ENCODE measurements at regions not wholly inside any gene's neighbourhood (a gene's known extent, or its start where the extent isn't known, plus 50 kb on each side); places are given as distances from the start of the nearest gene placed in this dataset.

DNA sequence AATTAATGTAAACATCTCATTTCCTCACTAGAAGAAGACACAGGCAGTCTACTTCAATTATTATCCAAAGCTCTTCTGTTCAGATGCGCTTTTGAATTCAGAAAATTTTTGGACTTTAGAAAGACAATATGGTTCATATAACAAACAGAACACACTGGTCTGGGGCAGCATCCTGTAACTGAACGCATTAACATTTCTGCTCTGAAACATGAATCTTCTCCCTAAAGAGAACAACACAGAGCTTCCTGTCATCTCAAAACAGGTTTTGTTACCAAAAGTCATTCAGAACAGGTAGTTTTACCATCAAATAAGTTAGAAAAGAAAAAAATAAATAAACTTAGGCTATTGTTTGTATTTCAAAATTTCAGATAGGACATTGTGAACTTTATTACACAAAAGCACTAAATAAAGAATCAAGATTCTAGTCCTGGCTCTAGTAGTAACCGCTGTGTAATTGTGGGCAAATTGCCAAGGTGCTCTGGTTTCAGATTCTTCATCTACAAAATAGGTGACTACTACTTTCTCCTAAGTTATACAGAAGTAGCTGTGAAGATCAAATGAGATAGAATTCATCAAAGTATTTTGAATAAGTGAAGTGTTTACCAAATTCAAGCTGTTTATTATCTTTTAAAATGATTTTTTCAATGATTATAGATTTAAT, 252.3 kb upstream of the RASGEF1B start:
- H3K79me2 ChIP-seq (ENCODE audit: control insufficient read depth, insufficient read depth, low read length), result no peaks in the 10 kb centered on the region
- no peak for DNase-seq (ENCODE audit: low read depth, low spot score)
- H3K9me1 ChIP-seq (ENCODE audit: control insufficient read depth, extremely low read depth, insufficient read depth, low read length), result no peaks in the 10 kb centered on the region
- no peaks in the 10 kb centered on the region for H3K36me3 ChIP-seq (ENCODE audit: control insufficient read depth in 2 of 2, extremely low read depth in 1 of 2, insufficient read depth in 2 of 2, low read length in 2 of 2)
- TF ChIP-seq, protein P1, sequence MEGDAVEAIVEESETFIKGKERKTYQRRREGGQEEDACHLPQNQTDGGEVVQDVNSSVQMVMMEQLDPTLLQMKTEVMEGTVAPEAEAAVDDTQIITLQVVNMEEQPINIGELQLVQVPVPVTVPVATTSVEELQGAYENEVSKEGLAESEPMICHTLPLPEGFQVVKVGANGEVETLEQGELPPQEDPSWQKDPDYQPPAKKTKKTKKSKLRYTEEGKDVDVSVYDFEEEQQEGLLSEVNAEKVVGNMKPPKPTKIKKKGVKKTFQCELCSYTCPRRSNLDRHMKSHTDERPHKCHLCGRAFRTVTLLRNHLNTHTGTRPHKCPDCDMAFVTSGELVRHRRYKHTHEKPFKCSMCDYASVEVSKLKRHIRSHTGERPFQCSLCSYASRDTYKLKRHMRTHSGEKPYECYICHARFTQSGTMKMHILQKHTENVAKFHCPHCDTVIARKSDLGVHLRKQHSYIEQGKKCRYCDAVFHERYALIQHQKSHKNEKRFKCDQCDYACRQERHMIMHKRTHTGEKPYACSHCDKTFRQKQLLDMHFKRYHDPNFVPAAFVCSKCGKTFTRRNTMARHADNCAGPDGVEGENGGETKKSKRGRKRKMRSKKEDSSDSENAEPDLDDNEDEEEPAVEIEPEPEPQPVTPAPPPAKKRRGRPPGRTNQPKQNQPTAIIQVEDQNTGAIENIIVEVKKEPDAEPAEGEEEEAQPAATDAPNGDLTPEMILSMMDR (optimal IDR thresholded peaks at IDR 0.05 in 1 of 3, IDR thresholded peaks at IDR 0.05 in 1 of 3, conservative IDR thresholded peaks at IDR 0.05 in 1 of 3; ENCODE audit: extremely low read depth in 1 of 3, insufficient read depth in 2 of 3, low read length in 3 of 3), result no peak
- TF ChIP-seq EZH2 (IDR thresholded peaks at IDR 0.05; ENCODE audit: low read length), result no peak
- peaks cover 5% of the 10 kb centered on the region for H3K4me1 ChIP-seq (ENCODE audit: control insufficient read depth, extremely low read depth, insufficient read depth, low read length)
- H2AFZ ChIP-seq (ENCODE audit: control insufficient read depth, low read length), result no peak overlapping the region
- dilution Hi-C loops (cut with MboI; ENCODE audit: extremely low pct_ligation_motif_present, low sequenced_read_pairs), result no loop called here
- no peak overlapping the region for H3K4me3 ChIP-seq (ENCODE audit: control insufficient read depth in 2 of 3, extremely low read depth in 1 of 3, insufficient read depth in 2 of 3, low read depth in 1 of 3, low read length in 3 of 3)
- H3K27ac ChIP-seq (ENCODE audit: control insufficient read depth, insufficient read depth, low read length), result no peak overlapping the region
- H3K4me2 ChIP-seq (ENCODE audit: control insufficient read depth, extremely low read depth, insufficient read depth, low read depth, low read length), result no peak overlapping the region
- peaks cover 6% of the 10 kb centered on the region for H3K27me3 ChIP-seq (ENCODE audit: control insufficient read depth, extremely low read depth, insufficient read depth, low read length)
- no peak for FAIRE-seq
- no peaks in the 10 kb centered on the region for H3K9me3 ChIP-seq (ENCODE audit: control insufficient read depth, low read depth, low read length)
- no peak overlapping the region for H3K9ac ChIP-seq (ENCODE audit: control insufficient read depth, extremely low read depth, insufficient read depth, low read length)
- no peaks in the 10 kb centered on the region for H4K20me1 ChIP-seq (ENCODE audit: control insufficient read depth, extremely low read depth, insufficient read depth, low read length)

DNA sequence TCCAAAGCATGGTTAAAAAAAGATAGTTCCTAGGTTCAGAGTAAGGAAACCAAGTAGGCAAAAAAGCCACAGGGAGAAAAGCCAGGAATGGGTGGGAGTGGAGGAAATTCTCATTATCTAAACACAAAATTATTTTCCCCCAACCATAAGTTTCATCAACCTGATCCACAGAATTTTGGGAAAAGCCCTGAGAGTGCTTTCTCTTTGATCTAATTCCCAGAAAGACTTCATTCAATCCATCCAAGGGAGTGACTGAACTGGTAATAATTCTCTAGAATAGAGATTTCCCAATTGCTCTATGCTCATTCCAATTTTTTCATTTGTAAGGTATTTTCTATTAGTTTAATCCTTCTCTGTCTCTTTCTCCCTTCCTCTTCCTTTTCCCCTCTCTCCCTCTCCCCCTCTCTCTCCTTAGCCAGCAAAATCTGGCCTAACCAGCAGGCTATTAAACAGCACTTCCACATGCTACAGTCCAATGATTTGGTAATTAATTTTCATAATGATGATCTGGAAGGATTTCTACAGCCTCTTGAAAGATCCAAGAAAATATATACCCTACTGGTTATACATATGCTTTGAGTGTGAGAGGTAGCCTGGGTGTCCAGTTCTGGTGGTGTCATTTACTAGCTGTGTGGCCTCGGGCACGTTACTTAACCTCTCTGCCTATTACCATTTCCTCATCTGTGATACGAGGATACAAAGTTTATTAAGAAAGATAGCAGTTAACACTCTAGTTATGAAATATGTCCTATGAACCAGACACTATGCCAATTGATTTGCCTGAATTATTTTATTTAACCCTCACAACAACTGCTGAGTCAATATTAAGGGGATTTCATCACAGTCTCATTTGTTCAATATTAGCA, 251.5 kb upstream of the RASGEF1B start:
- peaks cover 6% of the 10 kb centered on the region for H3K27me3 ChIP-seq (ENCODE audit: control insufficient read depth, extremely low read depth, insufficient read depth, low read length)
- H2AFZ ChIP-seq (ENCODE audit: control insufficient read depth, low read length), result no peak overlapping the region
- H3K9me1 ChIP-seq (ENCODE audit: control insufficient read depth, extremely low read depth, insufficient read depth, low read length), result no peaks in the 10 kb centered on the region
- dilution Hi-C loops (cut with MboI; ENCODE audit: extremely low pct_ligation_motif_present, low sequenced_read_pairs), result no loop called here
- H3K4me2 ChIP-seq (ENCODE audit: control insufficient read depth, extremely low read depth, insufficient read depth, low read depth, low read length), result no peak overlapping the region
- no peaks in the 10 kb centered on the region for H3K9me3 ChIP-seq (ENCODE audit: control insufficient read depth, low read depth, low read length)
- no peak overlapping the region for H3K4me3 ChIP-seq (ENCODE audit: control insufficient read depth in 2 of 3, extremely low read depth in 1 of 3, insufficient read depth in 2 of 3, low read depth in 1 of 3, low read length in 3 of 3)
- H3K9ac ChIP-seq (ENCODE audit: control insufficient read depth, extremely low read depth, insufficient read depth, low read length), result no peak overlapping the region
- peaks cover 5% of the 10 kb centered on the region for H3K4me1 ChIP-seq (ENCODE audit: control insufficient read depth, extremely low read depth, insufficient read depth, low read length)
- no peak overlapping the region for H3K27ac ChIP-seq (ENCODE audit: control insufficient read depth, insufficient read depth, low read length)
- TF ChIP-seq, protein P1 (optimal IDR thresholded peaks at IDR 0.05 in 1 of 3, IDR thresholded peaks at IDR 0.05 in 1 of 3, conservative IDR thresholded peaks at IDR 0.05 in 1 of 3; ENCODE audit: extremely low read depth in 1 of 3, insufficient read depth in 2 of 3, low read length in 3 of 3), result no peak
- TF ChIP-seq EZH2 (IDR thresholded peaks at IDR 0.05; ENCODE audit: low read length), result no peak
- DNase-seq (ENCODE audit: low read depth, low spot score) (no peak), FAIRE-seq (no peak)
- H3K36me3 ChIP-seq (ENCODE audit: control insufficient read depth in 2 of 2, extremely low read depth in 1 of 2, insufficient read depth in 2 of 2, low read length in 2 of 2), result no peaks in the 10 kb centered on the region
- H4K20me1 ChIP-seq (ENCODE audit: control insufficient read depth, extremely low read depth, insufficient read depth, low read length), result no peaks in the 10 kb centered on the region
- H3K79me2 ChIP-seq (ENCODE audit: control insufficient read depth, insufficient read depth, low read length), result no peaks in the 10 kb centered on the region

Measured in keratinocyte (primary cell).